Coronary artery (tissue), 2 donors: ENCODE measurements at regions not wholly inside any gene's neighbourhood (a gene's known extent, or its start where the extent isn't known, plus 50 kb on each side); places are given as distances from the start of the nearest gene placed in this dataset.

Experiments used
- DNase-seq: peaks from one replicate; pipeline ENCODE4 v3.0.0-alpha.2; 2017; ENCODE audit warnings: low spot score
- H3K27ac ChIP-seq, 2 donors: fragments of 200-600 bp; sonication (generic); one replicate each; pipeline ENCODE4 v1.5.1; 2016 to 2019
- H3K4me3 ChIP-seq: fragments of 200-600 bp; sonication (generic); 2 replicates; pipeline ENCODE4 v1.5.1; 2016; ENCODE audit warnings: mild to moderate bottlenecking, moderate library complexity
- TF ChIP-seq, protein P1 (sequence below): fragments of 200-600 bp; sonication (generic); IDR thresholded peaks from one replicate; pipeline ENCODE4 v1.5.1; 2019; ENCODE audit warnings: antibody characterized with exemption

DNA sequence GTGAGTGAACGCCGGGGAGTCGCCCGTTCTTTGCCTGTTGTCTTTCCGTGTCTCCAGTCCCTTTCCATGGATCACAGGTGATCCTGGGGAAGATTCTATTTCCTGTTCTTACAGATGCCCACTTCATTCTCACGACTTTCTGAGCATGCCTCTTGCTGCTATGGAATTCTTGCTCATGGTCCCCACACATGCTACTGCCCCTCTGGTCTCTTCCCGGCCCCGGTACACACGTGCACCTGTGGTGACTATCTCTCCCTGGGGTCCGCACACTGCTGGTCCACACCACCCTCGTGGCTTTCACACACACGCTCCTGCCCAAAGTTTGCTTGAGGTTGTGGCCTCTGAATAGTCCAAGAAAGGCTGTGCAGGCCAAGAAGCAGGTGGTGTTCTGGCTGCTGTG lies 67.9 kb upstream of the ALKAL2 start:
- TF ChIP-seq, protein P1, sequence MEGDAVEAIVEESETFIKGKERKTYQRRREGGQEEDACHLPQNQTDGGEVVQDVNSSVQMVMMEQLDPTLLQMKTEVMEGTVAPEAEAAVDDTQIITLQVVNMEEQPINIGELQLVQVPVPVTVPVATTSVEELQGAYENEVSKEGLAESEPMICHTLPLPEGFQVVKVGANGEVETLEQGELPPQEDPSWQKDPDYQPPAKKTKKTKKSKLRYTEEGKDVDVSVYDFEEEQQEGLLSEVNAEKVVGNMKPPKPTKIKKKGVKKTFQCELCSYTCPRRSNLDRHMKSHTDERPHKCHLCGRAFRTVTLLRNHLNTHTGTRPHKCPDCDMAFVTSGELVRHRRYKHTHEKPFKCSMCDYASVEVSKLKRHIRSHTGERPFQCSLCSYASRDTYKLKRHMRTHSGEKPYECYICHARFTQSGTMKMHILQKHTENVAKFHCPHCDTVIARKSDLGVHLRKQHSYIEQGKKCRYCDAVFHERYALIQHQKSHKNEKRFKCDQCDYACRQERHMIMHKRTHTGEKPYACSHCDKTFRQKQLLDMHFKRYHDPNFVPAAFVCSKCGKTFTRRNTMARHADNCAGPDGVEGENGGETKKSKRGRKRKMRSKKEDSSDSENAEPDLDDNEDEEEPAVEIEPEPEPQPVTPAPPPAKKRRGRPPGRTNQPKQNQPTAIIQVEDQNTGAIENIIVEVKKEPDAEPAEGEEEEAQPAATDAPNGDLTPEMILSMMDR = no peak
- DNase-seq = no peak
- H3K4me3 ChIP-seq = no peak overlapping the region
- H3K27ac ChIP-seq = no peak overlapping the region

DNA sequence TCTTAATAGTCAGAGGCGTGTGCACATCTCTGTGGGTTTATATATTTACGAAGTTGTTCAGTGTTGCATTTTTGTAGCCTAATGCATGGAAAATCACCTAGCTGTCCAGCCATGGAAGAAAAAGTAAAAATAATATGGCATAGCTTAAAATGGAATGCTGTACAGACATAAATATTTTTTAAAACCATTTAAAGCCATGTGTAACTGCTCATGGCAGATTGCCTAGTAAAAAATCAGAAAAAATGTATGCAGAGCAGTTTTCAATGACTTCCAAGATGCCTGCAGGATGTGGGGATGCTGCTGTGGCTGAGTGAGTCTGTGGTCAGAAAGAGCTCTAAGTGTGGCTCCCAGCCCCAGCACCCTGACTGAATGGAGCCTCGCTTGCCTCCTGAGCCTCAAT lies 64.8 kb upstream of the ALKAL2 start:
- no peak overlapping the region for H3K27ac ChIP-seq
- H3K4me3 ChIP-seq = no peak overlapping the region
- no peak for DNase-seq
- TF ChIP-seq, protein P1 = no peak

DNA sequence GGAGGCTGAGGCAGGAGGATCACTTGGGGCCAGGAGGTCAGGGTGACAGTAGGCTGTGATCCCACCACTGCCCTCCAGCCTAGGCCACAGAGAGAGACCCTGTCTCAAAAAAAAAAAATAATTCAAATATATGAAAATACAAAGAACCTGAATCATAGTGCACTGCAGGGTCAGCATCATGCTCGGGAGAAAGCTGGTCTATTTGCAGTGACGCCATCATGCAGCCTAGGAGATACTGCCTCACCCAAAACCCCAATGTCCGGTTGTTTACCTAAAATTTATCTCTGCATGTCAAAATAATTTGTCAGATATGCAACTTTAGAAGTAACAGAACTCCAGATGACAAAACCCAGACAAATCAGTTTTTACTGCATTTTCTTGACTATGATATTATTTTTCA lies 61.5 kb upstream of the ALKAL2 start:
- H3K4me3 ChIP-seq = no peak overlapping the region
- no peak overlapping the region for H3K27ac ChIP-seq
- DNase-seq = no peak
- TF ChIP-seq, protein P1 = no peak

DNA sequence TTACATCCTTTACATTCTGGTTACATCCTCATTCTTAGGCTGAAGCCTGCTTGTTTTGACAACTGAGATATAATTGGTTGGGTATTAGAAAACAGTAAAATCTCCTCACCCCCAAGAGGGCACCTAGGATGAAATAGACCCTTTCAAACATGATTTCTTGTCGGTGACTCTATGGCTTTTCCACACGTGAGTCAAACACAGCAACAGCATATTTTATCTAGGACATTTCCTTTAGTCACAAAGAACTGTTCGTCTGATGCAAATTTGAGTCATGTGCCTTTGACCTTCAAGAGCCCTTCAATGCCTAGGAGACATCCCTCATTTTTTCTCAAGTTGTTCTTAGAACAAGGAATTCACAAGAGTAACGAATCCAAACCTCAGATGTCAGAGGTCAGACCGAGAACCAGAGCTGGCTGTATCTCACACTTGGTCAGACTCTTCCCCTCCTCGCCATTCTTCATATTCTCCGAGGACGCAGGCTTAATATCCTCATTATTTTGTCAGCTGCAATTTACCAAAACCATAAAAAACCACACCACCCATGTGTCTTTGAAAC lies 60.5 kb upstream of the ALKAL2 start:
- Histone ChIP-seq H3K27ac (no peak overlapping the region), H3K4me3 (no peak overlapping the region)
- no peak for DNase-seq
- TF ChIP-seq, protein P1 = no peak

DNA sequence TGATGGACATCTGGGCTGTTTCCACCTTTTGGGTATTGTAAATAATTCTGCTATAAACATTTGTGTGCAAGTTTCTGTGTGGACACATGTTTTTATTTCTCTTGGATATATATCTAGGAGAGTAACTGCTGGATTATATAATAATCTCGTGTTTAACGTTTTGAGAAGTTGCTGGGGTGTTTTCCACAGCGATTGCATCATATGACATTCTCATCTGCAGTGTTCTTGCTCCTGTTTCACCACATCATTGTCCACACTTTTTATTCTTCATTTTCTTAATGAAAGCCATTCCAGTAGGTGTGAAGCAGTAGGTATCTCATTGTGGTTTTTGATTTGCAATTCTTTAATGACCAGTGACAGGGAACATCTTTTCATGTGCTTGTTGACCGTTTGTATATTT lies 56.9 kb upstream of the ALKAL2 start:
- Histone ChIP-seq H3K4me3 (no peak overlapping the region), H3K27ac (no peak overlapping the region)
- TF ChIP-seq, protein P1 = no peak
- no peak for DNase-seq

DNA sequence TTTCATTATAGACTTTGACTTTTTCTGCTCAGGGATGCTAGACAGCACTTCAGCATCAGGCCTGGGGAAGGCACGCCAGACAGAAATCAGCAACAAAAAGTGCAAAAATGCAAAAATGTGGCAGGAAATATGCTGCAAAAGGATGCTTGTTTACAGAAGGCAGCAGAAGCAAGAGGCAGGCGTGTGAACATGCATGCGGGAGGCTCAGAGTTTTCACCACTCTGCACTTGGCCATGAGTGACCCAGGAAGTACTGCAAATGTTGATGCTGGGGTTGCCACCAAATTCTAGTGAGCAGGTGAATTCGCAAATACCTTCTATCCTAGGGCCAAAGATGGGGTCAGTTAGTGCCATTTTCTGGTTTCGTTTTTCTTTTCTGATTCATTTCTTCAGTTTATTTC lies 55.5 kb upstream of the ALKAL2 start:
- Histone ChIP-seq H3K27ac (no peak overlapping the region), H3K4me3 (no peak overlapping the region)
- TF ChIP-seq, protein P1 = no peak
- DNase-seq = no peak

DNA sequence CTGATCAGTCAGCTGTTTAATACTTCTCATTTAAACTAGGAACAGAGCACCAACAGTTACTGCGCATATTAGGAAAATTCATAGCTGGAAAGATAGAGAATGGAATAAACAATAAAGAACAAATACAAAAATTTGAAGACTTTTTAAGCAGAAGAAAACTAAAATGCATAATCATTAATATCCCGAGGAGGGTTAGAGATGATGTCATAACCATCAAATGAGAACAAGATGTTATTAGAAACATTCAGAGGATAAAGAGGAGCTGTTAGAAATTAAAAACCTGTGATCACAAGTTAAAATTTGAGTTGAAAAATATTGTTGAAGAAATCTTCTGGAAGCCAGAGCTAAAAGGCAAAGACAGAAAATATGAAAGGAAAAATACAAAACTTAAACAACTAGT lies 54.0 kb upstream of the ALKAL2 start:
- TF ChIP-seq, protein P1 = no peak
- Histone ChIP-seq H3K27ac (no peak overlapping the region), H3K4me3 (no peak overlapping the region)
- no peak for DNase-seq
